Ishikawa (cell line): ENCODE measurements at regions not wholly inside any gene's neighbourhood (a gene's known extent, or its start where the extent isn't known, plus 50 kb on each side); places are given as distances from the start of the nearest gene placed in this dataset.

Experiments
- CEBPB ChIP-seq: IDR thresholded peaks from 2 replicates; pipeline ENCODE4 v1.6.1; 2012
- CREB1 ChIP-seq: IDR thresholded peaks from 2 replicates; pipeline ENCODE4 v1.6.1; 2012; ENCODE audit warnings: low read depth
- EGR1 ChIP-seq: IDR thresholded peaks from 2 replicates; pipeline ENCODE4 v1.6.1; 2012
- EP300 ChIP-seq: IDR thresholded peaks from 2 replicates; pipeline ENCODE4 v1.6.1; 2012; ENCODE audit warnings: borderline replicate concordance
- FOXM1 ChIP-seq: IDR thresholded peaks from 2 replicates; pipeline ENCODE4 v1.6.1; 2012; ENCODE audit warnings: low read depth, borderline replicate concordance
- MAX ChIP-seq: IDR thresholded peaks from 2 replicates; pipeline ENCODE4 v1.6.1; 2012
- NFIC ChIP-seq: IDR thresholded peaks from 2 replicates; pipeline ENCODE4 v1.6.1; 2012
- RAD21 ChIP-seq: IDR thresholded peaks from 2 replicates; pipeline ENCODE4 v1.6.1; 2012; ENCODE audit warnings: low read depth
- REST ChIP-seq: IDR thresholded peaks from 2 replicates; pipeline ENCODE4 v1.6.1; 2012; ENCODE audit warnings: low read depth, mild to moderate bottlenecking
- TAF1 ChIP-seq: IDR thresholded peaks from 2 replicates; pipeline ENCODE4 v1.6.1; 2012; ENCODE audit warnings: low read depth, mild to moderate bottlenecking
- TCF12 ChIP-seq: IDR thresholded peaks from 2 replicates; pipeline ENCODE4 v1.6.1; 2012; ENCODE audit warnings: low read depth
- TEAD4 ChIP-seq: IDR thresholded peaks from 2 replicates; pipeline ENCODE4 v1.6.1; 2012
- USF1 ChIP-seq: IDR thresholded peaks from 2 replicates; pipeline ENCODE4 v1.6.1; 2012
- YY1 ChIP-seq: IDR thresholded peaks from 2 replicates; pipeline ENCODE4 v1.6.1; 2012; ENCODE audit warnings: low read depth
- ZBTB7A ChIP-seq: IDR thresholded peaks from 2 replicates; pipeline ENCODE4 v1.6.1; 2012; ENCODE audit warnings: low read depth

GRCh38 chr14:42214981-42215491 lies 608.4 kb downstream of the LRFN5 start:
- peak; percentile 37; the same call in 1 of the 2 replicates for TF ChIP-seq USF1
- no peak for TF ChIP-seq REST

GRCh38 chr14:42200957-42201356 lies 594.3 kb downstream of the LRFN5 start:
- TF ChIP-seq EGR1 (no peak), EP300 (no peak)

GRCh38 chr14:42198010-42198409 lies 591.3 kb downstream of the LRFN5 start:
- TF ChIP-seq RAD21 (no peak), REST (no peak), CREB1 (no peak), YY1 (no peak)

- TF ChIP-seq CEBPB (0 out of 2 replicates have a peak, but pooled peaks have one; percentile 12), TAF1 (no peak)
Measured at GRCh38 chr14:42192738-42193653, 586.3 kb downstream of the LRFN5 start.

GRCh38 chr14:42190744-42191143 lies 584.1 kb downstream of the LRFN5 start:
- TF ChIP-seq CEBPB (no peak), TEAD4 (no peak), TAF1 (no peak), CREB1 (no peak), EP300 (no peak), FOXM1 (no peak), USF1 (no peak), TCF12 (no peak), MAX (no peak), REST (no peak), YY1 (no peak), RAD21 (no peak), NFIC (no peak), EGR1 (no peak), ZBTB7A (no peak)

- TF ChIP-seq TCF12 (no peak), TEAD4 (no peak), RAD21 (no peak), CEBPB (no peak), TAF1 (no peak), ZBTB7A (no peak), FOXM1 (no peak), USF1 (no peak), CREB1 (no peak), NFIC (no peak), EP300 (no peak), MAX (no peak), REST (no peak), YY1 (no peak), EGR1 (no peak)
Measured at GRCh38 chr14:42187846-42188245, 581.2 kb downstream of the LRFN5 start.
